Cardiac muscle cell (in vitro differentiated cells and primary cell): ENCODE measurements at regions not wholly inside any gene's neighbourhood (a gene's known extent, or its start where the extent isn't known, plus 50 kb on each side); places are given as distances from the start of the nearest gene placed in this dataset.
A peak's percentile ranks its signal among the peaks of the same experiment; 100 is the strongest.

Source experiments
- DNase-seq, 2 donors: peaks; one replicate each; pipeline versions ENCODE4 v3.0.0 to v3.0.0-alpha.2; 2010 to 2017; ENCODE audit warnings: low read depth in 1 of 2, low spot score in 1 of 2
- H3K27ac ChIP-seq: fragments of 200-600 bp; sonication (generic); 2 replicates; pipeline ENCODE4 v1.5.1; 2016
- H3K27me3 ChIP-seq: fragments of 200-600 bp; sonication (generic); 2 replicates; pipeline ENCODE4 v1.6.0; 2016; ENCODE audit warnings: control low read depth
- H3K36me3 ChIP-seq: fragments of 200-600 bp; sonication (generic); 2 replicates; pipeline ENCODE4 v1.5.1; 2016; ENCODE audit warnings: control low read depth
- H3K4me1 ChIP-seq: fragments of 200-600 bp; sonication (generic); 2 replicates; pipeline ENCODE4 v1.8.1; 2017; ENCODE audit warnings: low read depth, mild to moderate bottlenecking, mixed run types
- H3K4me3 ChIP-seq: fragments of 200-600 bp; sonication (generic); 2 replicates; pipeline ENCODE4 v1.5.1; 2016; ENCODE audit warnings: mild to moderate bottlenecking
- H3K9me3 ChIP-seq: fragments of 200-600 bp; sonication (generic); 2 replicates; pipeline ENCODE4 v1.5.1; 2017; ENCODE audit warnings: low read depth, mild to moderate bottlenecking, control low read depth
- TF ChIP-seq, protein P1 (sequence below): IDR thresholded peaks from 2 replicates; pipeline ENCODE4 v1.5.1; 2012; ENCODE audit warnings: low read depth, mild to moderate bottlenecking, low read length

GRCh38 chr5:94082405-94082804 is 341.0 kb upstream of the POU5F2 start:
- H3K27me3 ChIP-seq, result no peaks in the 10 kb centered on the region

DNA sequence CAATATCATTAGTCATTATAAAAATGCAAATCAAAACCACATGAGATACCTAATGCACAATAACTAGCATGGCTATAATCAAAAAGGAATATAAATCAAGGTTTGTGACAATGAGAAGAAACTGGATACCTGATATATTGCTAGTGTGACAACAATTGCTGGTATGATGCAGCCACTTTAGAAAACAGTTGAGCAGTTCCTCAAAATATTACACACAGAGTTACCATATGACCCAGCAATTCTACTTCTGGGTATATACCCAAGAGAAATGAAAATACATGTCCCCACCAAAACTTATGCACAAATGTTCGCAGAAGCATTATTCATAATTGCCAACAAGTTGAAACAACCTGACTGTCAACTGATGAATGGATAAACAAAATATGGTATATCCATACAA is 339.7 kb upstream of the POU5F2 start:
- no peak for DNase-seq
- Histone ChIP-seq H3K9me3 (no peaks in the 10 kb centered on the region), H3K4me3 (no peak overlapping the region), H3K36me3 (no peaks in the 10 kb centered on the region), H3K27me3 (no peaks in the 10 kb centered on the region), H3K27ac (no peak overlapping the region), H3K4me1 (no peaks in the 10 kb centered on the region)
- TF ChIP-seq, protein P1, sequence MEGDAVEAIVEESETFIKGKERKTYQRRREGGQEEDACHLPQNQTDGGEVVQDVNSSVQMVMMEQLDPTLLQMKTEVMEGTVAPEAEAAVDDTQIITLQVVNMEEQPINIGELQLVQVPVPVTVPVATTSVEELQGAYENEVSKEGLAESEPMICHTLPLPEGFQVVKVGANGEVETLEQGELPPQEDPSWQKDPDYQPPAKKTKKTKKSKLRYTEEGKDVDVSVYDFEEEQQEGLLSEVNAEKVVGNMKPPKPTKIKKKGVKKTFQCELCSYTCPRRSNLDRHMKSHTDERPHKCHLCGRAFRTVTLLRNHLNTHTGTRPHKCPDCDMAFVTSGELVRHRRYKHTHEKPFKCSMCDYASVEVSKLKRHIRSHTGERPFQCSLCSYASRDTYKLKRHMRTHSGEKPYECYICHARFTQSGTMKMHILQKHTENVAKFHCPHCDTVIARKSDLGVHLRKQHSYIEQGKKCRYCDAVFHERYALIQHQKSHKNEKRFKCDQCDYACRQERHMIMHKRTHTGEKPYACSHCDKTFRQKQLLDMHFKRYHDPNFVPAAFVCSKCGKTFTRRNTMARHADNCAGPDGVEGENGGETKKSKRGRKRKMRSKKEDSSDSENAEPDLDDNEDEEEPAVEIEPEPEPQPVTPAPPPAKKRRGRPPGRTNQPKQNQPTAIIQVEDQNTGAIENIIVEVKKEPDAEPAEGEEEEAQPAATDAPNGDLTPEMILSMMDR, result no peak

More at GRCh38 chr5:94082405-94082804, 341.0 kb upstream of the POU5F2 start:
- no peak for DNase-seq
- Histone ChIP-seq H3K36me3 (no peaks in the 10 kb centered on the region), H3K4me1 (no peaks in the 10 kb centered on the region), H3K4me3 (no peak overlapping the region), H3K27ac (no peak overlapping the region), H3K9me3 (no peaks in the 10 kb centered on the region)
- TF ChIP-seq, protein P1, result no peak

GRCh38 chr5:94080390-94080789 is 339.0 kb upstream of the POU5F2 start:
- Histone ChIP-seq H3K27ac (no peak overlapping the region), H3K36me3 (no peaks in the 10 kb centered on the region), H3K4me1 (no peaks in the 10 kb centered on the region), H3K9me3 (no peaks in the 10 kb centered on the region), H3K4me3 (no peak overlapping the region), H3K27me3 (no peaks in the 10 kb centered on the region)
- DNase-seq, result no peak
- TF ChIP-seq, protein P1, result no peak

DNA sequence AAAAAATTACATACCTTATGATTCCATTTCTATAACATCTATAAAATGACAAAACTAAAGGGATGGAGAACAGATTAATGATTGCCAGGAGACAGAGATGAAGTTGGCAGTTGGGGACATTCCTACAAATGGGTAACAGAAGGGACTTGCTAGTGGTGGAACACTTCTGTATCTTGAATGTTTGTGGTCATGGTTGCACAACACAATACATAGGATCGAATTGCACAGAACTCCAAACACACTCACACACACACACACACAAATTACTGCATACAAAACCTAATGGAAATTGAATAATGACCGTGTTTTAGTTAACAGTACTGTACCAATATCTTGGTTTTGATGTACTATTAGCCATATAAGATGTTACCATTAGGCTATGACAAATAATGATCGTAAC is 330.7 kb upstream of the POU5F2 start:
- H3K9me3 ChIP-seq, result no peaks in the 10 kb centered on the region
- no peaks in the 10 kb centered on the region for H3K4me1 ChIP-seq
- H3K4me3 ChIP-seq, result no peak overlapping the region
- no peak overlapping the region for H3K27ac ChIP-seq
- TF ChIP-seq, protein P1, result no peak
- no peaks in the 10 kb centered on the region for H3K27me3 ChIP-seq
- H3K36me3 ChIP-seq, result no peaks in the 10 kb centered on the region
- peak in 1 of 2 donors; percentile 43 for DNase-seq

DNA sequence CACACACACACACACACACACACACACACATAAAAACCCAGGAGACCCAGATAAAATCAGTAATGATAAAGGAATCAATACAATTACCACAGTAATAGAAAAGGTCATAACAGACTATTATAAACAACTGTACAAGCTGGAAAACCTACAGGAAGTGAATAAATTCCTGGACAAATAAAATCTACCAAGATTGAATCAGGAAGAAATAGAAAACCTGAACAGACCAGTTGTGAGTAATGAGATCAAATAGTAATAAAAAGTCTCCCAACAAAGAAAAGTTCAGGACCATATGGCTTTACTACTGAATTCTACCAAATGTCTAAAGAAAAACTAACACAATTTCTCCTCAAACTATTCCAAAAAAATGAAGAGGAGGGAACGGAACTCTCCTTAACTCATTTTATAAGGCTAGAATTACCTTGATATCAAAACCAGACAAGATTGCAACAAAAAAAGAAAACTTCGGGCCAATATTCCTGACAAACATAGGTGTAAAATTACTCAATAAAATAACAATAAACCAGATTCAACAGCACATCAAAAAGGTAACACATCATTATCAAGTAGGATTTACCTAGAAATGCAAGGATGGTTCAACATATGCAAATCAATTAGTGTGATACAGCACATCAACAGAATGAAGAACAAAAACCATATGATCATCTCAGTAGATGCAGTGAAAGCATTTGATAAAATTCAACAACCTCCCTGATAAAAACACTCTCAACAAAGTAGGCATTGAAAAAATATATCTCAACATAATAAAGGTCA is 325.2 kb upstream of the POU5F2 start:
- Histone ChIP-seq H3K4me3 (no peak overlapping the region), H3K4me1 (no peaks in the 10 kb centered on the region), H3K36me3 (no peaks in the 10 kb centered on the region), H3K9me3 (no peaks in the 10 kb centered on the region), H3K27me3 (no peaks in the 10 kb centered on the region), H3K27ac (no peak overlapping the region)
- DNase-seq, result no peak
- TF ChIP-seq, protein P1, result no peak
